ENCODE measurements at regions not wholly inside any gene's neighbourhood (a gene's known extent, or its start where the extent isn't known, plus 50 kb on each side); places are given as distances from the start of the nearest gene placed in this dataset.

DNA sequence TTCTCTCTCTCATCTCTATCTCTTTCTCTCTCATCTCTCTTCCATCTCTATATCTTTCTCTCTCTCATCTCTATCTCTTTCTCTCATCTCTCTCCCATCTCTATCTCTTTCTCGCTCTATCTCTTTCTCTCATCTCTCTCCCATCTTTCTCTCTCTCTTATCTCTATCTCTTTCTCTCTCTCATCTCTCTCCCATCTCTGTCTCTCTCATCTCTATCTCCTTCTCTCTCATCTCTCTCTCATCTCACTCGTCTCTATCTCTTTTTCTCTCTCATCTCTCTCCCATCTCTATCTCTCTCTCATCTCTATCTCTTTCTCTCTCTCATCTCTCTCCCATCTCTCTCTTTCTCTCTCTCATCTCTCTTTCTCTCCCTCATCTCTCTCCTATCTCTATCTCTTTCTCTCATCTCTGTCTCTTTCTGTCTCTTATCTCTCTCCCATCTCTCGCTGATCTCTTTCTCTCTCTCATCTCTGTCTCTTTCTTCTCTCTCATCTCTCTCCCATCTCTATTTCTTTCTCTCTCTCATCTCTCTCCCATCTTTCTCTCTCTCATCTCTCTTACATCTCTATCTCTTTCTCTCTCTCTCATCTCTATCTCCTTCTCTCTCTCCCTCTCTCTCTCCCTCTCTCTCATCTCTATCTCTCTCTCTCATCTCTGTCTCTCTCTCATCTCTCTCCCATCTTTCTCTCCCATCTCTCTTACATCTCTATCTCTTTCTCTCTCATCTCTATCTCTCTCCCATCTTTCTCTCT lies 388.7 kb downstream of the NPHP4 start:
- TF ChIP-seq, protein P1, sequence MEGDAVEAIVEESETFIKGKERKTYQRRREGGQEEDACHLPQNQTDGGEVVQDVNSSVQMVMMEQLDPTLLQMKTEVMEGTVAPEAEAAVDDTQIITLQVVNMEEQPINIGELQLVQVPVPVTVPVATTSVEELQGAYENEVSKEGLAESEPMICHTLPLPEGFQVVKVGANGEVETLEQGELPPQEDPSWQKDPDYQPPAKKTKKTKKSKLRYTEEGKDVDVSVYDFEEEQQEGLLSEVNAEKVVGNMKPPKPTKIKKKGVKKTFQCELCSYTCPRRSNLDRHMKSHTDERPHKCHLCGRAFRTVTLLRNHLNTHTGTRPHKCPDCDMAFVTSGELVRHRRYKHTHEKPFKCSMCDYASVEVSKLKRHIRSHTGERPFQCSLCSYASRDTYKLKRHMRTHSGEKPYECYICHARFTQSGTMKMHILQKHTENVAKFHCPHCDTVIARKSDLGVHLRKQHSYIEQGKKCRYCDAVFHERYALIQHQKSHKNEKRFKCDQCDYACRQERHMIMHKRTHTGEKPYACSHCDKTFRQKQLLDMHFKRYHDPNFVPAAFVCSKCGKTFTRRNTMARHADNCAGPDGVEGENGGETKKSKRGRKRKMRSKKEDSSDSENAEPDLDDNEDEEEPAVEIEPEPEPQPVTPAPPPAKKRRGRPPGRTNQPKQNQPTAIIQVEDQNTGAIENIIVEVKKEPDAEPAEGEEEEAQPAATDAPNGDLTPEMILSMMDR (conservative IDR thresholded peaks at IDR 0.05; ENCODE audit: low read depth, low read length), result no peak
- TF ChIP-seq EZH2phosphoT487 (IDR thresholded peaks at IDR 0.05; ENCODE audit: borderline replicate concordance, low read length) (no peak), EZH2 (IDR thresholded peaks at IDR 0.05; ENCODE audit: low read length, unreplicated experiment) (no peak)
